ENCODE measurements at regions not wholly inside any gene's neighbourhood (a gene's known extent, or its start where the extent isn't known, plus 50 kb on each side); places are given as distances from the start of the nearest gene placed in this dataset.

DNA sequence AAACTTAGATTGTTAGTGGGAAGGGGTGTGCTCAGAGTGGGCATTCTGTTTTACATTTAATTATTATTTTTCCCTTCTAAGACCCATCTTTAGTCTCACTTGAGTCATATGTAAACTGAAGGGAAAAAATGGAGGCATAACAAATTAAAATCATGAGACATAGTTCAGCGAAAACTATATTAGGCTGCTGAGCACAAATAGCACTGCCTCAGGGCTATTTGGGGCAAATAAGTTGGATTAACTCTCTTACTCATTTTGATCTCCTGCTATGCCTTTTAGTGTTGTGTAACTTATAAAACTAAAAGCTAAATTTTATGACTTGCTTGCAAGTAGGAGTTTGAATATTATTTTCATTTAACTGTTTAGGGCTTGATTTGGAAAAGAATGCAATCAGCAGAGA lies 1329.2 kb upstream of the PCDH7 start:
- no peak for DNase-seq (ENCODE audit: low read depth)
- TF ChIP-seq, protein P1, sequence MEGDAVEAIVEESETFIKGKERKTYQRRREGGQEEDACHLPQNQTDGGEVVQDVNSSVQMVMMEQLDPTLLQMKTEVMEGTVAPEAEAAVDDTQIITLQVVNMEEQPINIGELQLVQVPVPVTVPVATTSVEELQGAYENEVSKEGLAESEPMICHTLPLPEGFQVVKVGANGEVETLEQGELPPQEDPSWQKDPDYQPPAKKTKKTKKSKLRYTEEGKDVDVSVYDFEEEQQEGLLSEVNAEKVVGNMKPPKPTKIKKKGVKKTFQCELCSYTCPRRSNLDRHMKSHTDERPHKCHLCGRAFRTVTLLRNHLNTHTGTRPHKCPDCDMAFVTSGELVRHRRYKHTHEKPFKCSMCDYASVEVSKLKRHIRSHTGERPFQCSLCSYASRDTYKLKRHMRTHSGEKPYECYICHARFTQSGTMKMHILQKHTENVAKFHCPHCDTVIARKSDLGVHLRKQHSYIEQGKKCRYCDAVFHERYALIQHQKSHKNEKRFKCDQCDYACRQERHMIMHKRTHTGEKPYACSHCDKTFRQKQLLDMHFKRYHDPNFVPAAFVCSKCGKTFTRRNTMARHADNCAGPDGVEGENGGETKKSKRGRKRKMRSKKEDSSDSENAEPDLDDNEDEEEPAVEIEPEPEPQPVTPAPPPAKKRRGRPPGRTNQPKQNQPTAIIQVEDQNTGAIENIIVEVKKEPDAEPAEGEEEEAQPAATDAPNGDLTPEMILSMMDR (IDR thresholded peaks at IDR 0.05; ENCODE audit: insufficient read depth, low read length), result no peak
- H3K4me3 ChIP-seq (ENCODE audit: low read depth, low read length), result no peak overlapping the region

- DNase-seq (ENCODE audit: low read depth), result no peak
- H3K4me3 ChIP-seq (ENCODE audit: low read depth, low read length), result no peak overlapping the region
- TF ChIP-seq, protein P1 (IDR thresholded peaks at IDR 0.05; ENCODE audit: insufficient read depth, low read length), result no peak
Observed at GRCh38 chr4:29405116-29405515, 1315.1 kb upstream of the PCDH7 start.

DNA sequence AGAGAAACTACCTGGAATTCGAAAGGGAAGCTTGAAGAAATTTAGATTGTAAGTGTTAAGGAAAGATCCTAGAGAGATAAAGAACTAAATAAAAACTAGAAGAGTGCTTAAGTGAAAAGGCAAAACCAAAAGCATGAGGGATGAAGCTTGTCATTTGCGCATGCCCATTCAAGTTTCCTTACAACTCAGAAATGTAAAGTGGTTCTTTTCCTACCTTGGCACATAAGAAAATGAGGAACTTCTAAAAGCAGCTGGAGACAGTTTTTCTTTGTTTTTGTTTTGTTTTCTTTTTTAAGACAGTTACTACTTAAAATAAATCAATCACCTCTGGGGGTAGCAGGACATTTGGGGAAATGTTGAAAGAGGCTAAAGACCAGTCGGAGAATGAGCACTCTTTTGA lies 1304.4 kb upstream of the PCDH7 start:
- TF ChIP-seq, protein P1 (IDR thresholded peaks at IDR 0.05; ENCODE audit: insufficient read depth, low read length), result no peak
- no peak overlapping the region for H3K4me3 ChIP-seq (ENCODE audit: low read depth, low read length)
- DNase-seq (ENCODE audit: low read depth), result no peak

DNA sequence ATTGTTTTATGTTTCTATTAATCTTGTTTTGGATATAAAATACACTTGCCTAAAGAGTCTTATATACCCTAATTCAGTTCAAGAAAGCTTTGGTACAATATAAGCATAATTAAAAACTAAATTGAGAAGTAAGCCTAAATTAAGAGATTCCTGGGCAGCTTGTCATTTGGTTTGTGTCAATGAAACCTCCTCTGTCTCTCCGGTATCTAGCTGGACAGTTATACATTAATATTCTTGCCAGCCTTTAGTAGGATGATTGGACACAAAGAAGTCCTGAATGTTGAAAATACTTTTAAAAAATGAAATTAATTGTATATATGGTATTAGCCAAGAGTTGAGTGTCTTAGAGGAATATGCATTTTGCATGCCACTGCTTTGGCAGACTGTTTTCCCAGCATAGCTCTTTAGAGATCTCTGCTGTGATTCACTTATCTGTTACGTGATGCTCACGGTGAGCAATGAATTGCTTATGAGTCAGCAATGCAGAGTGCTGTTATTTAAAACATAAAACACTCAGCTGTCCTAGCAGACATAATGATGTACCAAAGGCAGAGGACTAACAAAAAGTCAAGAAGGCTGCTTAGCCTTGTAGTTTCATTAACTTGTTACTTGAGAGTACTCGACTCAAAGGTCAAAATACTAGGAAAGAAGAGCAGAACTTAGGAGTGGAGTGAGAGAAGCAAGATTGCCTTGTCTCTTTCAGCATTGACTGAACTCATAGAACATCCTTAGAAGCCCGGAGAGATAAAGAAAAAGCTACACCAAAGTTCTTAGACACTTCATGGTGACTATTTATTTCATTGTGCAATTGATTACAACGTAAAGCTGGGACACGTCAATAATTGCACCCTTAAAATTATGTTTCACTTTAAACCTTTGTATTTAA lies 1296.1 kb upstream of the PCDH7 start:
- TF ChIP-seq, protein P1 (IDR thresholded peaks at IDR 0.05; ENCODE audit: insufficient read depth, low read length), result no peak

DNA sequence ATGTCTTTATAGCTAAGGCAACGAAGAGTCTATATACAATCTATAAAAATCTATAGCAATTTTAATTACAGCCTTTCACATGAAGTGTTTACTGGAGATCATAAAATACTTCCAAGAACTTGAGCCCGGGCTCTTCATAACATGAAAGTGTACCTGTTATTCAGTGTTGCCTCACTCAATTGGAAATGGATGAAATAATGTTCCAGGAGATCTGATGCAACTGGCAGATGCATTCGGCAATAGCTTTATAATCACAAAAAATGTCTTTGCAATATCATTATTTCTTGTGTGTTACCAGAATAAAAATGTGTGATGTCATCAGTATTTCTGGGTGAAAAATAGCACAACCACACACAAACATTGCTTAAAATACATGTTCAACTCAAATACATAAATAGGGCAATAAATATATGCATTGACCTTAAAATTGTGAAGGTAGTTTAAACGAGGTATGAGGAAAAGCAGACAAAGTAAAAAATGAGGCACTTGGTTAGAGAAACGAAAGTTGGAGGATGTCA lies 1266.8 kb upstream of the PCDH7 start:
- peak; percentile 0 for DNase-seq (ENCODE audit: low read depth)
- TF ChIP-seq, protein P1 (IDR thresholded peaks at IDR 0.05; ENCODE audit: insufficient read depth, low read length), result no peak
- H3K4me3 ChIP-seq (ENCODE audit: low read depth, low read length), result no peak overlapping the region

More for the DNA sequence above, 1296.1 kb upstream of the PCDH7 start:
- DNase-seq (ENCODE audit: low read depth), result peak; percentile 51
- H3K4me3 ChIP-seq (ENCODE audit: low read depth, low read length), result no peak overlapping the region

GRCh38 chr4:29459926-29460325 lies 1260.2 kb upstream of the PCDH7 start:
- no peak for DNase-seq (ENCODE audit: low read depth)
- H3K4me3 ChIP-seq (ENCODE audit: low read depth, low read length), result no peak overlapping the region
- TF ChIP-seq, protein P1 (IDR thresholded peaks at IDR 0.05; ENCODE audit: insufficient read depth, low read length), result no peak

Measured in fibroblast of the aortic adventitia (primary cell).